SK-N-SH (cell line): ENCODE measurements at regions not wholly inside any gene's neighbourhood (a gene's known extent, or its start where the extent isn't known, plus 50 kb on each side); places are given as distances from the start of the nearest gene placed in this dataset.

Experiments used
- CTCF ChIA-PET: fragments of 300-600, 350-600 bp; formaldehyde crosslinking; extraction: SDS; loops from one replicate; lab custom pipeline; 2021; lab: Yijun Ruan, JAX
- POLR2A ChIA-PET: fragments of 350-600 bp; sonication (Branson Sonifier 250); formaldehyde crosslinking; extraction: SDS; loops from one replicate; lab custom pipeline; 2020; ENCODE audit warnings: antibody characterized with exemption, inconsistent platforms; lab: Yijun Ruan, JAX
- DNase-seq: peaks from one replicate; pipeline ENCODE4 v3.0.0; 2012
- H2AFZ ChIP-seq: fragments of 200-600 bp; sonication (generic); 2 replicates; pipeline ENCODE4 v1.8.1; 2016; ENCODE audit warnings: antibody characterized with exemption, mild to moderate bottlenecking, low read depth
- H3F3A ChIP-seq: fragments of 200-600 bp; sonication (generic); replicated peaks from 2 replicates; pipeline ENCODE3; 2016; ENCODE audit warnings: antibody characterized with exemption, mild to moderate bottlenecking; ENCODE audit not compliant: insufficient read depth
- H3K27ac ChIP-seq, 2 experiments: fragments of 200-500 bp in 1 of 2; fragments of 200-600 bp in 1 of 2; sonication (Bioruptor generic) in 1 of 2; sonication (generic), shearing (Covaris generic) in 1 of 2; 2 replicates each; pipeline versions ENCODE4 v1.5.1 to v1.6.1; 2014 to 2016; ENCODE audit warnings: low read depth in 2 of 2, inconsistent platforms in 1 of 2, low read length in 1 of 2, mild to moderate bottlenecking in 1 of 2, mixed read lengths in 1 of 2
- H3K27me3 ChIP-seq: fragments of 200-600 bp; sonication (generic), shearing (Covaris generic); 2 replicates; pipeline ENCODE4 v1.6.1; 2016; ENCODE audit warnings: mixed run types; ENCODE audit not compliant: insufficient read depth
- H3K36me3 ChIP-seq, 2 experiments: fragments of 200-500 bp in 1 of 2; fragments of 200-600 bp in 1 of 2; sonication (Bioruptor generic) in 1 of 2; sonication (generic) in 1 of 2; replicated peaks in 1 of 2; 2 replicates each; pipeline versions ENCODE3 to v1.5.1; 2014 to 2016; ENCODE audit warnings: low read length in 1 of 2, mild to moderate bottlenecking in 1 of 2; ENCODE audit not compliant: insufficient read depth in 2 of 2, control insufficient read depth in 1 of 2
- H3K4me1 ChIP-seq, 2 experiments: fragments of 200-500 bp in 1 of 2; fragments of 200-600 bp in 1 of 2; sonication (Bioruptor generic) in 1 of 2; sonication (generic), shearing (Covaris generic) in 1 of 2; 2 replicates each; pipeline versions ENCODE4 v1.5.1 to v1.6.1; 2014 to 2016; ENCODE audit warnings: low read depth in 1 of 2, low read length in 1 of 2, mixed run types in 1 of 2; ENCODE audit not compliant: insufficient read depth in 2 of 2, control insufficient read depth in 1 of 2
- H3K4me2 ChIP-seq: fragments of 200-600 bp; sonication (generic), shearing (Covaris generic); 2 replicates; pipeline ENCODE4 v1.6.1; 2017; ENCODE audit warnings: mixed run types
- H3K4me3 ChIP-seq, 2 experiments: fragments of 200-500 bp in 1 of 2; fragments of 200-600 bp in 1 of 2; sonication (Bioruptor generic) in 1 of 2; sonication (generic), shearing (Covaris generic) in 1 of 2; 2 replicates each; pipeline versions ENCODE4 v1.5.1 to v1.8.1; 2014 to 2016; ENCODE audit warnings: low read depth in 2 of 2, inconsistent platforms in 1 of 2, low read length in 1 of 2, mild to moderate bottlenecking in 1 of 2, mixed read lengths in 1 of 2, moderate library complexity in 1 of 2
- H3K79me2 ChIP-seq: fragments of 200-600 bp; sonication (generic); 2 replicates; pipeline ENCODE4 v1.8.1; 2017; ENCODE audit warnings: mild to moderate bottlenecking; ENCODE audit not compliant: insufficient read depth
- H3K9ac ChIP-seq: fragments of 200-600 bp; sonication (generic); 2 replicates; pipeline ENCODE4 v1.6.1; 2017; ENCODE audit warnings: mixed run types
- H3K9me2 ChIP-seq: fragments of 200-600 bp; sonication (generic); 2 replicates; pipeline ENCODE4 v1.6.1; 2017; ENCODE audit warnings: mixed run types
- H3K9me3 ChIP-seq: fragments of 200-600 bp; sonication (generic); 2 replicates; pipeline ENCODE4 v1.6.1; 2017; ENCODE audit warnings: mixed run types, mild to moderate bottlenecking, moderate library complexity
- H4K20me1 ChIP-seq: fragments of 200-600 bp; sonication (generic); 2 replicates; pipeline ENCODE4 v1.6.1; 2017; ENCODE audit warnings: mild to moderate bottlenecking, mixed run types; ENCODE audit not compliant: insufficient read depth
- CHD2 ChIP-seq: fragments of 150-350 bp; IDR thresholded peaks from 2 replicates; pipeline ENCODE4 v1.6.1; 2018; ENCODE audit warnings: low read length; ENCODE audit not compliant: partially characterized antibody
- ELF1 ChIP-seq: IDR thresholded peaks from 2 replicates; pipeline ENCODE4 v1.4.0; 2012
- FOSL2 ChIP-seq: IDR thresholded peaks from 2 replicates; pipeline ENCODE4 v1.4.0; 2012; ENCODE audit warnings: low read depth, mild to moderate bottlenecking, moderate library complexity, borderline replicate concordance
- FOXJ3 ChIP-seq: sonication (generic); formaldehyde crosslinking; IDR thresholded peaks from 2 replicates; pipeline ENCODE4 v1.5.1; 2020; ENCODE audit warnings: mild to moderate bottlenecking, missing genetic modification reagents
- GATA2 ChIP-seq: sonication (generic); formaldehyde crosslinking; IDR thresholded peaks from 2 replicates; pipeline ENCODE4 v1.5.0; 2020; ENCODE audit warnings: mild to moderate bottlenecking, missing genetic modification reagents
- JUND ChIP-seq: IDR thresholded peaks from 2 replicates; pipeline ENCODE4 v1.4.0; 2012
- MAX ChIP-seq: IDR thresholded peaks from 2 replicates; pipeline ENCODE4 v1.4.0; 2012; ENCODE audit warnings: low read depth
- MXI1 ChIP-seq: IDR thresholded peaks from 2 replicates; pipeline ENCODE4 v1.6.1; 2012; ENCODE audit warnings: mild to moderate bottlenecking, low read depth, low read length, improper control_type of control experiment
- NFIC ChIP-seq: IDR thresholded peaks from 2 replicates; pipeline ENCODE4 v1.4.0; 2012; ENCODE audit warnings: borderline replicate concordance
- NRF1 ChIP-seq: IDR thresholded peaks from 2 replicates; pipeline ENCODE4 v1.6.1; 2012; ENCODE audit warnings: low read depth, mild to moderate bottlenecking, low read length
- POLR2AphosphoS5 ChIP-seq: IDR thresholded peaks from 2 replicates; pipeline ENCODE4 v1.6.1; 2012; ENCODE audit warnings: low read depth, low read length
- SIN3A ChIP-seq: IDR thresholded peaks from 2 replicates; pipeline ENCODE4 v1.6.1; 2012; ENCODE audit warnings: low read depth, mild to moderate bottlenecking, low read length, moderate library complexity, borderline replicate concordance
- SMC3 ChIP-seq: IDR thresholded peaks from 2 replicates; pipeline ENCODE4 v1.6.1; 2012; ENCODE audit warnings: low read depth, low read length, improper control_type of control experiment
- TAF1 ChIP-seq: IDR thresholded peaks from 2 replicates; pipeline ENCODE4 v1.6.1; 2012; ENCODE audit warnings: low read depth, mild to moderate bottlenecking, low read length, moderate library complexity, borderline replicate concordance
- TCF12 ChIP-seq: IDR thresholded peaks from 2 replicates; pipeline ENCODE4 v1.4.0; 2012
- YY1 ChIP-seq: IDR thresholded peaks from 2 replicates; pipeline ENCODE4 v1.4.0; 2012; ENCODE audit warnings: low read depth, mild to moderate bottlenecking
- WGBS: methylation state at CpG from one replicate; pipeline ENCODE4 v1.1.6; 2017; ENCODE audit warnings: low lambda C conversion rate; 5-methylcytosine and 5-hydroxymethylcytosine counted together
- TF ChIP-seq, protein P1 (sequence below): fragments of 150-350 bp; IDR thresholded peaks from 2 replicates; pipeline ENCODE4 v1.6.1; 2017; ENCODE audit warnings: antibody characterized with exemption, low read length, low read depth, borderline replicate concordance
- TF ChIP-seq, protein P2 (sequence below): fragments of 200-600 bp; sonication (generic); IDR thresholded peaks from 2 replicates; pipeline ENCODE4 v1.6.1; 2017; ENCODE audit warnings: antibody characterized with exemption, mild to moderate bottlenecking, moderate library complexity
- TF ChIP-seq, protein P3 (sequence below): IDR thresholded peaks from 2 replicates; pipeline ENCODE4 v1.6.1; 2012; ENCODE audit warnings: mild to moderate bottlenecking, low read depth, low read length, moderate library complexity
- TF ChIP-seq, protein P4 (sequence below): IDR thresholded peaks from 2 replicates; pipeline ENCODE4 v1.4.0; 2012; ENCODE audit warnings: low read depth, borderline replicate concordance

DNA sequence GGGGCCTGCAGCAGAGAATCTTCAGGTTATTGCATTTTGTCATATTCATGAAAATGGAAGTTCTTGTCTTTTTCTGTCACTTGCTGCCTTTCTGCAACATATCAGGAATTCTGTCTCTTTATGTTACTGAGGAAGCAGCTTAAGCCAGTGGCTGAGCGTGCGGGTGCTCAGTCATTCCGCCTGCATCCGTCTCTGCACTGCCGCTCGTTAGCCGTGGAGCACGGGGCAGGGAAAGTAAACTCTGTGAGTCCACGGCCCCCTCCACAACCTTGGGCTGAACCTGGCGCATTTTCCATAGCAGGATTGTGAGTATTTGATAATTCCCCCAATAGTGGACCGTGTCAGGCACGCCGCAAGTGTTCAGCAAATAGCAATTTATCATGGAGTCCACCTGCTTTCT lies 1007.7 kb downstream of the BRD1 start:
- Histone ChIP-seq H3K4me2 (no peak overlapping the region), H3K4me1 (no peaks in the 10 kb centered on the region), H4K20me1 (no peaks in the 10 kb centered on the region), H3K4me3 (no peak overlapping the region), H3K9ac (no peak overlapping the region), H3K27me3 (no peaks in the 10 kb centered on the region; the same call in 1 of the 2 replicates), H3K27ac (no peak overlapping the region), H3F3A (no peaks in the 10 kb centered on the region), H2AFZ (no peak overlapping the region), H3K9me3 (no peaks in the 10 kb centered on the region), H3K9me2 (no peaks in the 10 kb centered on the region), H3K79me2 (no peaks in the 10 kb centered on the region), H3K36me3 (no peaks in the 10 kb centered on the region)
- DNase-seq = no peak
- ChIA-PET POLR2A (no interaction called here), CTCF (no interaction called here)
- WGBS = 37% methylated on average over 12 of the region's 13 CpGs
- TF ChIP-seq SMC3 (no peak), FOXJ3 (no peak), ELF1 (no peak), TCF12 (no peak), CHD2 (no peak), GATA2 (CRISPR knock-in tag) (no peak), NRF1 (no peak), NFIC (no peak), MXI1 (no peak), JUND (no peak), SIN3A (no peak), TAF1 (no peak), YY1 (no peak), FOSL2 (no peak), POLR2AphosphoS5 (no peak), MAX (no peak)
- TF ChIP-seq, protein P1, sequence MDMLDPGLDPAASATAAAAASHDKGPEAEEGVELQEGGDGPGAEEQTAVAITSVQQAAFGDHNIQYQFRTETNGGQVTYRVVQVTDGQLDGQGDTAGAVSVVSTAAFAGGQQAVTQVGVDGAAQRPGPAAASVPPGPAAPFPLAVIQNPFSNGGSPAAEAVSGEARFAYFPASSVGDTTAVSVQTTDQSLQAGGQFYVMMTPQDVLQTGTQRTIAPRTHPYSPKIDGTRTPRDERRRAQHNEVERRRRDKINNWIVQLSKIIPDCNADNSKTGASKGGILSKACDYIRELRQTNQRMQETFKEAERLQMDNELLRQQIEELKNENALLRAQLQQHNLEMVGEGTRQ = no peak
- TF ChIP-seq, protein P2, sequence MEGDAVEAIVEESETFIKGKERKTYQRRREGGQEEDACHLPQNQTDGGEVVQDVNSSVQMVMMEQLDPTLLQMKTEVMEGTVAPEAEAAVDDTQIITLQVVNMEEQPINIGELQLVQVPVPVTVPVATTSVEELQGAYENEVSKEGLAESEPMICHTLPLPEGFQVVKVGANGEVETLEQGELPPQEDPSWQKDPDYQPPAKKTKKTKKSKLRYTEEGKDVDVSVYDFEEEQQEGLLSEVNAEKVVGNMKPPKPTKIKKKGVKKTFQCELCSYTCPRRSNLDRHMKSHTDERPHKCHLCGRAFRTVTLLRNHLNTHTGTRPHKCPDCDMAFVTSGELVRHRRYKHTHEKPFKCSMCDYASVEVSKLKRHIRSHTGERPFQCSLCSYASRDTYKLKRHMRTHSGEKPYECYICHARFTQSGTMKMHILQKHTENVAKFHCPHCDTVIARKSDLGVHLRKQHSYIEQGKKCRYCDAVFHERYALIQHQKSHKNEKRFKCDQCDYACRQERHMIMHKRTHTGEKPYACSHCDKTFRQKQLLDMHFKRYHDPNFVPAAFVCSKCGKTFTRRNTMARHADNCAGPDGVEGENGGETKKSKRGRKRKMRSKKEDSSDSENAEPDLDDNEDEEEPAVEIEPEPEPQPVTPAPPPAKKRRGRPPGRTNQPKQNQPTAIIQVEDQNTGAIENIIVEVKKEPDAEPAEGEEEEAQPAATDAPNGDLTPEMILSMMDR = no peak
- TF ChIP-seq, protein P3, sequence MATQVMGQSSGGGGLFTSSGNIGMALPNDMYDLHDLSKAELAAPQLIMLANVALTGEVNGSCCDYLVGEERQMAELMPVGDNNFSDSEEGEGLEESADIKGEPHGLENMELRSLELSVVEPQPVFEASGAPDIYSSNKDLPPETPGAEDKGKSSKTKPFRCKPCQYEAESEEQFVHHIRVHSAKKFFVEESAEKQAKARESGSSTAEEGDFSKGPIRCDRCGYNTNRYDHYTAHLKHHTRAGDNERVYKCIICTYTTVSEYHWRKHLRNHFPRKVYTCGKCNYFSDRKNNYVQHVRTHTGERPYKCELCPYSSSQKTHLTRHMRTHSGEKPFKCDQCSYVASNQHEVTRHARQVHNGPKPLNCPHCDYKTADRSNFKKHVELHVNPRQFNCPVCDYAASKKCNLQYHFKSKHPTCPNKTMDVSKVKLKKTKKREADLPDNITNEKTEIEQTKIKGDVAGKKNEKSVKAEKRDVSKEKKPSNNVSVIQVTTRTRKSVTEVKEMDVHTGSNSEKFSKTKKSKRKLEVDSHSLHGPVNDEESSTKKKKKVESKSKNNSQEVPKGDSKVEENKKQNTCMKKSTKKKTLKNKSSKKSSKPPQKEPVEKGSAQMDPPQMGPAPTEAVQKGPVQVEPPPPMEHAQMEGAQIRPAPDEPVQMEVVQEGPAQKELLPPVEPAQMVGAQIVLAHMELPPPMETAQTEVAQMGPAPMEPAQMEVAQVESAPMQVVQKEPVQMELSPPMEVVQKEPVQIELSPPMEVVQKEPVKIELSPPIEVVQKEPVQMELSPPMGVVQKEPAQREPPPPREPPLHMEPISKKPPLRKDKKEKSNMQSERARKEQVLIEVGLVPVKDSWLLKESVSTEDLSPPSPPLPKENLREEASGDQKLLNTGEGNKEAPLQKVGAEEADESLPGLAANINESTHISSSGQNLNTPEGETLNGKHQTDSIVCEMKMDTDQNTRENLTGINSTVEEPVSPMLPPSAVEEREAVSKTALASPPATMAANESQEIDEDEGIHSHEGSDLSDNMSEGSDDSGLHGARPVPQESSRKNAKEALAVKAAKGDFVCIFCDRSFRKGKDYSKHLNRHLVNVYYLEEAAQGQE = no peak
- TF ChIP-seq, protein P4, sequence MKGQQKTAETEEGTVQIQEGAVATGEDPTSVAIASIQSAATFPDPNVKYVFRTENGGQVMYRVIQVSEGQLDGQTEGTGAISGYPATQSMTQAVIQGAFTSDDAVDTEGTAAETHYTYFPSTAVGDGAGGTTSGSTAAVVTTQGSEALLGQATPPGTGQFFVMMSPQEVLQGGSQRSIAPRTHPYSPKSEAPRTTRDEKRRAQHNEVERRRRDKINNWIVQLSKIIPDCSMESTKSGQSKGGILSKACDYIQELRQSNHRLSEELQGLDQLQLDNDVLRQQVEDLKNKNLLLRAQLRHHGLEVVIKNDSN = no peak
